Activated CD4-positive, alpha-beta T cell treated with anti-CD3 and anti-CD28 coated beads for 36 hours (primary cell): ENCODE measurements at regions not wholly inside any gene's neighbourhood (a gene's known extent, or its start where the extent isn't known, plus 50 kb on each side); places are given as distances from the start of the nearest gene placed in this dataset.

Experiments used
- ATAC-seq: fragments of 200-7000 bp; cut with Tn5 transposase; one replicate; pipeline ENCODE4 v1.10.0; 2021; ENCODE audit warnings: mild to moderate bottlenecking, moderate library complexity
- CTCF ChIA-PET: fragments of 350-600 bp; sonication (Branson Sonifier 250); formaldehyde crosslinking; loops from one replicate; lab custom pipeline; 2021; ENCODE audit warnings: antibody characterized with exemption; lab: Charles Lee
- POLR2A ChIA-PET: fragments of 350-600 bp; sonication (Branson Sonifier 250); formaldehyde crosslinking; loops from one replicate; lab custom pipeline; 2021; ENCODE audit warnings: antibody characterized with exemption, inconsistent platforms; lab: Charles Lee
- DNase-seq: peaks from one replicate; pipeline ENCODE4 v3.0.0-alpha.2; 2020
- H3K27ac Mint-ChIP-seq: one replicate; pipeline ENCODE4 v1.8.0; 2021; ENCODE audit warnings: mixed read lengths
- H3K27me3 Mint-ChIP-seq: one replicate; pipeline ENCODE4 v1.8.0; 2021; ENCODE audit warnings: mixed read lengths
- H3K36me3 Mint-ChIP-seq: one replicate; pipeline ENCODE4 v1.8.0; 2021; ENCODE audit warnings: low read depth, mixed read lengths
- H3K4me1 Mint-ChIP-seq: one replicate; pipeline ENCODE4 v1.8.0; 2021; ENCODE audit warnings: mixed read lengths
- H3K4me3 Mint-ChIP-seq: one replicate; pipeline ENCODE4 v1.8.0; 2021; ENCODE audit warnings: mild to moderate bottlenecking, moderate library complexity, mixed read lengths
- H3K9me3 Mint-ChIP-seq: one replicate; pipeline ENCODE4 v1.8.0; 2021; ENCODE audit warnings: low read depth, mixed read lengths
- intact Hi-C, 2 experiments: fragments of 100-400 bp; cut with DNase I in 1 of 2; cut with micrococcal nuclease in 1 of 2; formaldehyde crosslinking; loops; one replicate each; pipeline versions ENCODE4 v1.14.2 to v1.15.1; 2022 to 2024; cut with DNase I, micrococcal nuclease

DNA sequence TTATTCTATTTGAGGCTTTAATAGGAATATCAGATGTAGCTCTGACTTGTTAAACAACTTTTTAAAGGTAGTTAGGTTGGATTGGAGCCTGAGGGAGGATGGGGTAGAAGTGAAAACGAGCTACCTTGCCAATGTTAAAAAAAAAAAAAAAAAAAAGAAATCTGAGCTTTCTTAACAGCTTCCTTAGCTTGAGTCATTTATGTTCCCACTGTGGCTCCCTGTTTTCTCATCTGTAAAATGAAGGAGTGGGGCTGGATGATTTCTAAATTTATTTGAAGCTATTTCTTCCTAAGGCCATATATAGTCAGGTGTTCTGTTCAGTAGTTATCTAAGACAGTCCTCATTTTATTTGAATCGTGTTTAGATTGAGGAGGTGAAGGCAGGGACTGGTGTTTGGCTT lies 105.7 kb downstream of the EDEM1 start:
- POLR2A ChIA-PET: interaction anchor here (0.7 kb wide), 1 partner anchor 153 kb away, joined by 3 read pairs; no protein-coding TSS in a partner anchor
- H3K4me1 Mint-ChIP-seq: no peaks in the 10 kb centered on the region
- no peaks in the 10 kb centered on the region for H3K9me3 Mint-ChIP-seq
- intact Hi-C loops: no loop called here
- H3K4me3 Mint-ChIP-seq: no peak overlapping the region
- H3K36me3 Mint-ChIP-seq: no peaks in the 10 kb centered on the region
- peaks cover 3% of the 10 kb centered on the region for H3K27me3 Mint-ChIP-seq
- DNase-seq: no peak
- CTCF ChIA-PET: interaction anchor here (1.5 to 1.6 kb wide), 2 partner anchors 66 to 136 kb away, joined by 5 to 6 read pairs; no protein-coding TSS in a partner anchor
- no peak for ATAC-seq
- no peak overlapping the region for H3K27ac Mint-ChIP-seq

DNA sequence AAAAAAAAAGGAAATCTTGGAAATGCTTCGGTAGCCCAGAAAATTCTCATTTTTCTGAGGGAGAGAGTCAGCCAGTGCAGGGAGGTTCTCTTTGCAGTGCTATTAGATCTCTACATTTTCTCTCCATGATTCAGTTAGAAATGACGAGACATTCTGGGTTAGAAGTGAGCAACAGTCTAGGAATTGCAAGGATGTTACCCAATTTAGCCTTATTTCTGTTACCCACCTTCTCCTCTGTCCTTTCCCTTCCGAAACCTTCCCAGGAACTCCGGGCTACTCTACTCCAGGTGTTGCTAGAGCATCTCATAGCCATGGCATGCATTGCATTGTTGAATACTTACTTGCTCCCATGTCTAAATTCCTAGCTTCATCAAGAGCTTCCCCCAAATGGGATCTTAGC lies 106.8 kb downstream of the EDEM1 start:
- peaks cover 4% of the 10 kb centered on the region for H3K27me3 Mint-ChIP-seq
- H3K27ac Mint-ChIP-seq: no peak overlapping the region
- H3K36me3 Mint-ChIP-seq: no peaks in the 10 kb centered on the region
- ATAC-seq (no peak), DNase-seq (no peak)
- ChIA-PET CTCF (interaction anchor here (1.0 to 1.6 kb wide), 2 partner anchors 67 to 158 kb away, joined by 4 to 6 read pairs; no protein-coding TSS in a partner anchor), POLR2A (no interaction called here)
- H3K9me3 Mint-ChIP-seq: no peaks in the 10 kb centered on the region
- no peaks in the 10 kb centered on the region for H3K4me1 Mint-ChIP-seq
- intact Hi-C loops: no loop called here
- no peak overlapping the region for H3K4me3 Mint-ChIP-seq

DNA sequence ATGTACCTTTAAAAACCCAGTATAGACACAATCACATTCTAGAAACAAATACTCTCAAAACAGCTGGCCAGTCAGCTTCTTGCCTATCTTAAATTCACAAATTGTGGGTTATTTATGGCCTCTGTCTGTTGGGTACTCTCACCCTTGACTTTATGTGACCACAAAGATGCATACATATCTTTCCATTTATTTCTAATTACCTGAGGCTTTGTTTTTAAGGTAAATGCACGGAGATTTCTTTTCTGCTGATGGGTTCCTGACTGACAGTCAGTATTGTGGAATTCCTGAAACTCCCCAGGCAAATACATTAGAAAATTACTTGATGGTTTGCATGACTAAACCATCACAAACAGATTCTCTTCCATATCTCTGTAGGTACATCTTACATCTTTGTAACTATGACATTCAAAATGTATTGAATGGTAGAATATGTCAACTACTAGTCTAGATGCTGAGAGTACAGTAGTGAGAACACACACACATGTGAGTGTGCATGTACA lies 107.7 kb downstream of the EDEM1 start:
- DNase-seq: no peak
- Mint-ChIP-seq H3K27me3 (peaks cover 2% of the 10 kb centered on the region), H3K4me3 (no peak overlapping the region), H3K36me3 (no peaks in the 10 kb centered on the region), H3K4me1 (no peaks in the 10 kb centered on the region), H3K9me3 (no peaks in the 10 kb centered on the region), H3K27ac (no peak overlapping the region)
- intact Hi-C loops: loop anchor here (5.0 kb wide), 1 partner anchor 68 kb away; no protein-coding TSS in a partner anchor
- CTCF ChIA-PET: interaction anchor here (1.0 kb wide), 1 partner anchor 159 kb away, joined by 4 read pairs; no protein-coding TSS in a partner anchor
- POLR2A ChIA-PET: no interaction called here
- no peak for ATAC-seq

DNA sequence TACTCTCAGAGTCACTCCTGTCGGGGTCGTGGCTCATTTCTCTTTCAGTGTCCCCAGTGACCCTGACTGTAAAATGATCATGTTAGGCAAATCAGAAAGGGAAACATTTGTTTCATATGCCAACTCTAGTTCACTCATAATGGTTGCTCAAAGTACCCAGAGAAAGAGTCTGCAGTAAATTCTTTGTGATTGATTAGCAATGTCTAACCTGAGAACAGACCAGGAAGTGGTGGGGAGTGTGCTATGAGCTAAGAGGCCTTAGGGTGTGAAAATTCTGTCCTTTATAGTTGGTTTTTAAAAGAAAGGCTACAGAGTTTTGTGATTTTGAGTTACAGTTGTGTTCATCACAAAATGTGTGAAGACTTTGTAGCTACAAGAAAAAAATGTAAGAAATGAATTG lies 108.9 kb downstream of the EDEM1 start:
- POLR2A ChIA-PET: interaction anchor here (0.8 kb wide), 1 partner anchor 969 kb away, joined by 3 read pairs; no protein-coding TSS in a partner anchor
- CTCF ChIA-PET: interaction anchor here (0.5 to 1.0 kb wide), 2 partner anchors 10 to 15 kb away, joined by 3 read pairs; no protein-coding TSS in a partner anchor
- ATAC-seq: peak; percentile 70

DNA sequence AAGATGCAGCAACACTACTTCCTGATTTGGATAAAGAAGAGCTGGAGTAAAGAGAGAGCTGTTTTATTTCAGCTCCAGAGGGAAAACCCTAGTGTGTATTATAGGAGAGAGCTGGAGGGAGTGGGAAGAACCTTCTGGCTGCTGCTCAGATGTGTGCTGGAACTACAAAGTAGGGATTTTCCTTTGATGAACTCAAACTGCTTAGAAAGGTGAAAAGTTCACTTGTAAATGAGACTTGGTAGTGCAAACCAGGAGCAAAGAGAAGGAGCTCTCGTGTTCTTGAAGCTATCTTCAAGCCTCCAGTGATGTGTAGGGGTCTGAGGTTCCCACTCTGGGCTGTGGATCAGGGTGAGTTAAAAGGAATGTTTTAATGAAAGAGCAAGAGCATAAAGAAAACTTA lies 110.4 kb downstream of the EDEM1 start:
- POLR2A ChIA-PET: no interaction called here
- H3K36me3 Mint-ChIP-seq: no peaks in the 10 kb centered on the region
- ATAC-seq: no peak
- H3K27me3 Mint-ChIP-seq: peaks cover 2% of the 10 kb centered on the region
- H3K4me1 Mint-ChIP-seq: no peaks in the 10 kb centered on the region
- DNase-seq: no peak
- intact Hi-C loops: loop anchor here (5.0 kb wide), 1 partner anchor 71 kb away; no protein-coding TSS in a partner anchor
- CTCF ChIA-PET: interaction anchor here (0.6 kb wide), 1 partner anchor 51 kb away, joined by 3 read pairs; no protein-coding TSS in a partner anchor
- H3K4me3 Mint-ChIP-seq: no peak overlapping the region
- H3K27ac Mint-ChIP-seq: no peak overlapping the region
- no peaks in the 10 kb centered on the region for H3K9me3 Mint-ChIP-seq

More for the DNA sequence above, 108.9 kb downstream of the EDEM1 start:
- Mint-ChIP-seq H3K27ac (no peak overlapping the region), H3K27me3 (peaks cover 2% of the 10 kb centered on the region), H3K4me3 (no peak overlapping the region), H3K4me1 (no peaks in the 10 kb centered on the region), H3K9me3 (no peaks in the 10 kb centered on the region), H3K36me3 (no peaks in the 10 kb centered on the region)
- DNase-seq: no peak
- intact Hi-C loops: loop anchor here (5.0 kb wide), 1 partner anchor 69 kb away; no protein-coding TSS in a partner anchor

DNA sequence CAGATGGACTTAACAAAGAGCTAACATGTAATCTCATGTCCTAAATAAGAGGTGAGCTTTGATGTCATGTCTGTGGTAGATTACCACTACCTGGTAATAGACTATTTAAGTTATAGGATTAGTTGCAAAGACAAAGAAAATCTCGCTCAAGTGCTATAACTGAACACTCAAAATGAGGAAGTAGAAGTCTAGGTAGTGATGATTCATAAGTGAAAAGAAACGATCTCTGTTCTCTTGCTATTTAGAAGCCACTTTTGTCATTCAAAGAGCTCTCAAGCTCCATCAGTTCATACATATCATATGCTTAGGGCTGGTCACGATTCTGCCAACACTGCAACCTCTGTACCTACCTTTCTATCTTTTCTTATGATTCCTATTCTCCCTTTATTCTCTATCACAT lies 110.9 kb downstream of the EDEM1 start:
- Mint-ChIP-seq H3K27ac (no peak overlapping the region), H3K4me1 (no peaks in the 10 kb centered on the region), H3K27me3 (peaks cover 2% of the 10 kb centered on the region), H3K4me3 (no peak overlapping the region), H3K9me3 (no peaks in the 10 kb centered on the region), H3K36me3 (no peaks in the 10 kb centered on the region)
- intact Hi-C loops: loop anchor here (5.0 kb wide), 1 partner anchor 71 kb away; no protein-coding TSS in a partner anchor
- ChIA-PET POLR2A (no interaction called here), CTCF (interaction anchor here (0.7 to 1.0 kb wide), 4 partner anchors 24 to 587 kb away, joined by 3 to 4 read pairs (median 4); no protein-coding TSS in a partner anchor)
- ATAC-seq: peak; percentile 80
- no peak for DNase-seq

DNA sequence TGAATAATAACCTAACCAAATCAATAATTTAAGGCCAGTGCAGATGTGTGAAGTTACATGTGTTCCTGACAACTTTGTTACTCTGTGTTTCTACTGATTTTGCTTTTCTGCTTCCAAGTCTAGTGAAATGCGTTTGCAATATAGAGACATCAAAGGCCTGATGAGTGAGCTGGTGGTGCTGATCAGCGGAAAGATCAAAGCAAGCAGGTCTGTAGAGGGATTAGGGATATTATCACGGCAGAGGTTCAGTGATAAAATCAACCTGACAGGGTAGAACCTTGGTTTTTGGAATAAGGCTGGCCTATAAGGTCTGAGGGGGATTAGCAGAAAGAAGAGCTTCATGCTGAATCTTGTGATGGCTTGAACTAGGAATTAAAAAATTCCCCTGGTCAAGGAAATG lies 111.7 kb downstream of the EDEM1 start:
- intact Hi-C loops: loop anchor here (5.0 kb wide), 1 partner anchor 72 kb away; no protein-coding TSS in a partner anchor
- Mint-ChIP-seq H3K36me3 (no peaks in the 10 kb centered on the region), H3K27me3 (peaks cover 2% of the 10 kb centered on the region), H3K4me1 (no peaks in the 10 kb centered on the region), H3K27ac (no peak overlapping the region), H3K4me3 (no peak overlapping the region), H3K9me3 (no peaks in the 10 kb centered on the region)
- ChIA-PET CTCF (interaction anchor here (0.6 to 1.0 kb wide), 5 partner anchors 13 to 588 kb away, joined by 3 to 5 read pairs (median 4); no protein-coding TSS in a partner anchor), POLR2A (no interaction called here)
- DNase-seq (no peak), ATAC-seq (no peak)

DNA sequence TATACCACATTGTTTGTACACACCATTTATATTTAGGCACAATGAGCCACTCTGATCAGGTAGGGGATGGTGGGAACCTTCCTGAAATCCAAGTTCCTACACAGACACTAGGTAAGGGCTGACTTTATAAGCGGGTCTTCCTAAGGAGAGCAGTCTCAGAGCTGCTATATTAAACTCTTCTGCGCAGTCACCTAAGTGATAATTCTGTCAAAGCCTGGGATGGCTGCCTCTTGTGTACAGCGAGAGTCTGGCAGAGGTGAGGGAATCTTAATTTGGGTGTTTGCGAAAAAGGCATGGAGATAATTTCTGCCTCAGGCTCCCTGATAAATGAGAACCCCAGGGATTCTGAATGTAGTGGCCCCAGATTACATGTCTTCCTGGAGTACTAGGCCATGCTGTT lies 113.1 kb downstream of the EDEM1 start:
- Mint-ChIP-seq H3K9me3 (no peaks in the 10 kb centered on the region), H3K27ac (no peak overlapping the region), H3K4me1 (no peaks in the 10 kb centered on the region), H3K4me3 (no peak overlapping the region), H3K36me3 (no peaks in the 10 kb centered on the region), H3K27me3 (peaks cover 5% of the 10 kb centered on the region)
- DNase-seq (no peak), ATAC-seq (no peak)
- intact Hi-C loops: loop anchor here in 1 of 2 experiments (10.0 kb wide), 1 partner anchor 1494 kb away; no protein-coding TSS in a partner anchor
- ChIA-PET CTCF (no interaction called here), POLR2A (no interaction called here)

DNA sequence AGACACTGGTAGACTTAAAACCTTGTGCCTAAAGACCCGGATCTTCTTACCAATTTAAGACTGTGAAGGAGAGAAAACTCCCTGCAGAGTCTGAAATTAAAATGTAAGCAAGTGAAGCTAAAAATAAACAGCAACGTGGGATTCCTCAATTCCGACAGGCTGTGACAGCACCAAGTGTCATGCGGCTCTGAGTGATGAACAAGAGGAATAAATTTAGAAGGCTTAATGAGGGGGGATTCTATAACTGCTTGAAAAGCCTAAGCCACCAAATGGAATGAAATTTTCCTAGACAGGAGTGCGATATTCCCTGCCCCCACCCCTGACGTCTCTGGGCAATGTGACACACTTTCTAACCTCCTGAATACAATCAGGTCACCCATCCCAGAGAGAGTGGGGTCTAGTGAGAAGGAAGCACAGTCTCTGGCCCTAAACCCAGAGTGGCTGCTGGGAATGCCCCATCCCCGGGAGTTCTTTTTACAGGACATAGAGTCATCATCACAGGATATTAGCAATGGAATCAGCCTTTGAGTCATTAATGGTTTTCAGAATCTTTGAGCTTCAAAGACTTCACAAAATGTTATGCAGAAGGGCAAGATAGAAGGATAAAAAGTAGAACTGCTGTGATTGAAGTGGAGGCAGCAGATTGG lies 114.3 kb downstream of the EDEM1 start:
- Mint-ChIP-seq H3K27ac (no peak overlapping the region), H3K36me3 (no peaks in the 10 kb centered on the region), H3K9me3 (no peaks in the 10 kb centered on the region), H3K27me3 (peaks cover 5% of the 10 kb centered on the region), H3K4me1 (no peaks in the 10 kb centered on the region), H3K4me3 (no peak overlapping the region)
- POLR2A ChIA-PET: interaction anchor here (0.6 kb wide), 1 partner anchor 31 kb away, joined by 3 read pairs; no protein-coding TSS in a partner anchor
- CTCF ChIA-PET: interaction anchor here (1.2 kb wide), 1 partner anchor 127 kb away, joined by 3 read pairs; no protein-coding TSS in a partner anchor
- DNase-seq: no peak
- intact Hi-C loops: loop anchor here in 1 of 2 experiments (10.0 kb wide), 1 partner anchor 1493 kb away; no protein-coding TSS in a partner anchor
- no peak for ATAC-seq

DNA sequence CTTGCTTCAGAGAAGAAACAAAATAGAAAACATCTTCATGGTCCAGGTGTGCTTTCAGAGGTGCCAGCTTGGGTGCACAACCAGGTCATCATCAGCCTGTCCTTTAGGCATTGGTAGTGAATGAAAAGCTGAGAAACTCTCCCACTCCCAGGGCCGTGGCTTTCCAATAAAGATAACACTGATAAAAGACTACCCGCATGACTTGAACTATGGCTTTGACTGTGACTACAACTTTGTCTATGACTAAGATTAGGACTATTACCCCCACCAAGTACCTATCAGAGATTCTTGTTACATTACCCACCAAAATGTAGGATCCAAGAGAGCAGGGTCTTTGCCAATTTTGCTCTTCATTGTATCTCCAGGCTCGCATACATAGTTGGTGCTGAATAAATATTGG lies 115.2 kb downstream of the EDEM1 start:
- CTCF ChIA-PET: no interaction called here
- ATAC-seq (no peak), DNase-seq (no peak)
- Mint-ChIP-seq H3K4me1 (no peaks in the 10 kb centered on the region), H3K36me3 (no peaks in the 10 kb centered on the region), H3K27me3 (peaks cover 5% of the 10 kb centered on the region), H3K9me3 (no peaks in the 10 kb centered on the region), H3K27ac (no peak overlapping the region), H3K4me3 (no peak overlapping the region)
- POLR2A ChIA-PET: no interaction called here
- intact Hi-C loops: loop anchor here in 1 of 2 experiments (10.0 kb wide), 1 partner anchor 1492 kb away; no protein-coding TSS in a partner anchor

DNA sequence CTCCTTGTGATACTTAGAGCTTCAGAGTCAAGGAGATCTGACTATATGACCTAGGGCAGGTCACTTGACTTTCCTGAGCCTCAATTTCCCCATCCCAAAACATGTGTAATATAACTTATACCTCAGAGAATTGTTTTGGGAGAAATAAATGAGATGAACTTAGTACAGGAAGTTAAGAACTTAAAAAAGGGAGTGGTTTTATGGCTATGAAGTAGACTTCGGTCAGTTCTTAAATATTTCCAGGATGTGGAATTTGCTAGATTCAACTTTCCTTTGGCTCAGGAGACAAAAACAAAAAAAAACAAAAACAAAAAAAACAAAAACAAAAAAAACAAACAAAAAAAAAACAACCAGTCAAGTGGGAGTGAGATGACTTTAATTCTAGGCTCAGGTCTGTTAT lies 116.7 kb downstream of the EDEM1 start:
- intact Hi-C loops: loop anchor here (2.0 to 10.0 kb wide), 2 partner anchors 427 to 1491 kb away; no protein-coding TSS in a partner anchor
- H3K27me3 Mint-ChIP-seq: peaks cover 4% of the 10 kb centered on the region

More for the DNA sequence above, 116.7 kb downstream of the EDEM1 start:
- CTCF ChIA-PET: no interaction called here
- Mint-ChIP-seq H3K36me3 (no peaks in the 10 kb centered on the region), H3K9me3 (no peaks in the 10 kb centered on the region), H3K4me3 (no peak overlapping the region), H3K27ac (no peak overlapping the region), H3K4me1 (no peaks in the 10 kb centered on the region)
- POLR2A ChIA-PET: no interaction called here
- ATAC-seq: no peak
- no peak for DNase-seq
